HCEC 1CT (cell line): ENCODE measurements at regions not wholly inside any gene's neighbourhood (a gene's known extent, or its start where the extent isn't known, plus 50 kb on each side); places are given as distances from the start of the nearest gene placed in this dataset.
"Not testable (repeated sequence)": the region's sequence is repeated elsewhere in the genome, so short reads cannot be mapped to it uniquely, and the experiment has no call there.

Experiments
- DNase-seq: peaks from one replicate; pipeline ENCODE4 v3.0.0-alpha.2; 2017

GRCh38 chr6:9921366-9921765, 493.5 kb downstream of the TFAP2A start:
- no peak for DNase-seq

- no peak for DNase-seq
Observed at GRCh38 chr6:9914951-9915350, 499.9 kb downstream of the TFAP2A start.

- no peak for DNase-seq
Observed at GRCh38 chr6:9901376-9901775, 513.5 kb downstream of the TFAP2A start.

- DNase-seq = no peak
Observed at GRCh38 chr6:9896806-9897205, 518.1 kb downstream of the TFAP2A start.

GRCh38 chr6:9890893-9891292, 524.0 kb downstream of the TFAP2A start:
- no peak for DNase-seq

- no peak for DNase-seq
Observed at GRCh38 chr6:9890469-9890868, 524.4 kb downstream of the TFAP2A start.

- no peak for DNase-seq
Observed at GRCh38 chr6:9878535-9878934, 536.3 kb downstream of the TFAP2A start.

- DNase-seq = no peak
Observed at GRCh38 chr6:9875605-9876353, 539.1 kb downstream of the TFAP2A start.

- no peak for DNase-seq
Observed at GRCh38 chr6:9862603-9863167, 552.2 kb downstream of the TFAP2A start.

GRCh38 chr6:9851541-9852380, 563.1 kb downstream of the TFAP2A start:
- peak; percentile 21 for DNase-seq

- no peak for DNase-seq
Observed at GRCh38 chr6:9851006-9851405, 563.9 kb downstream of the TFAP2A start.

- DNase-seq = peak; percentile 52
Observed at GRCh38 chr6:9848094-9848493, 566.8 kb downstream of the TFAP2A start.

GRCh38 chr6:9841886-9842725, 572.8 kb downstream of the TFAP2A start:
- DNase-seq = no peak

GRCh38 chr6:9834233-9834632, 580.6 kb downstream of the TFAP2A start:
- DNase-seq = no peak

GRCh38 chr6:9831783-9832182, 583.1 kb downstream of the TFAP2A start:
- no peak for DNase-seq

- no peak for DNase-seq
Observed at GRCh38 chr6:9830808-9831207, 584.1 kb downstream of the TFAP2A start.

GRCh38 chr6:9825526-9825925, 589.3 kb downstream of the TFAP2A start:
- no peak for DNase-seq

- not testable (repeated sequence) for DNase-seq
Observed at GRCh38 chr6:9810727-9811126, 604.1 kb downstream of the TFAP2A start.

- no peak for DNase-seq
Observed at GRCh38 chr6:9810286-9810685, 604.6 kb downstream of the TFAP2A start.

- DNase-seq = no peak
Observed at GRCh38 chr6:9806195-9806594, 608.7 kb downstream of the TFAP2A start.

- no peak for DNase-seq
Observed at GRCh38 chr6:9801249-9801754, 613.6 kb downstream of the TFAP2A start.

GRCh38 chr6:9799582-9799981, 615.3 kb downstream of the TFAP2A start:
- no peak for DNase-seq

GRCh38 chr6:9796827-9797226, 618.0 kb downstream of the TFAP2A start:
- DNase-seq = no peak
